ENCODE measurements at regions not wholly inside any gene's neighbourhood (a gene's known extent, or its start where the extent isn't known, plus 50 kb on each side); places are given as distances from the start of the nearest gene placed in this dataset.

- DNase-seq, result no peak
- H3K36me3 ChIP-seq, result no peaks in the 10 kb centered on the region
- H3K9me3 ChIP-seq, result no peaks in the 10 kb centered on the region
- no peak overlapping the region for H3K4me3 ChIP-seq (ENCODE audit: low read depth, low read length)
- H3K4me1 ChIP-seq, result no peaks in the 10 kb centered on the region
- TF ChIP-seq CTCF (IDR thresholded peaks at IDR 0.05; ENCODE audit: low read depth, low read length), result no peak
- H3K27me3 ChIP-seq, result no peaks in the 10 kb centered on the region
Measured at GRCh38 chr9:28758341-28758740, 1185.1 kb upstream of the C9orf72 start.

DNA sequence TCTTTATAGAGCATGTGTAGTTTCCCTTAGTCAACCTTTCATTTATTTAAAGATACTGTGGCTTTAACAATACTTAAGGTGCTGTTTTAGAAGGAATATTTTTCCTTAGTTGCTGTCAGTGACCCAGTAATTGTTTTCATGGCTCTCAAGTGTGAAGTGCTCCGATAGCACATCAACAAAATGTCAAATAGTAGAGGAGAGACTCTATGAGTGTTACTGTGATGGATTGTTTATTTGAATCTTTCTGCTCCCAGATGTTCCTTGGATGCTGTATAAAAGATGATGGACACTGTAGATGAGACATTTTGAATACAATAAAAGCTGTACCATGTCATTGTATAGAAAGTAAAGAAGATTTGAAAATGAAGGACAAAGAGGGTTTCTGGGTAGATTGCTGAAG is 1185.7 kb upstream of the C9orf72 start:
- H3K4me3 ChIP-seq (ENCODE audit: low read depth, low read length), result no peak overlapping the region
- H3K4me1 ChIP-seq, result no peaks in the 10 kb centered on the region
- TF ChIP-seq CTCF (IDR thresholded peaks at IDR 0.05; ENCODE audit: low read depth, low read length), result no peak
- no peaks in the 10 kb centered on the region for H3K9me3 ChIP-seq
- DNase-seq, result no peak
- H3K27me3 ChIP-seq, result no peaks in the 10 kb centered on the region
- no peaks in the 10 kb centered on the region for H3K36me3 ChIP-seq

- H3K36me3 ChIP-seq, result no peaks in the 10 kb centered on the region
- no peaks in the 10 kb centered on the region for H3K27me3 ChIP-seq
Measured at GRCh38 chr9:28762167-28762566, 1188.9 kb upstream of the C9orf72 start.

GRCh38 chr9:28764532-28764931 is 1191.3 kb upstream of the C9orf72 start:
- H3K36me3 ChIP-seq, result no peaks in the 10 kb centered on the region

More at GRCh38 chr9:28762167-28762566, 1188.9 kb upstream of the C9orf72 start:
- H3K9me3 ChIP-seq, result no peaks in the 10 kb centered on the region
- no peak overlapping the region for H3K4me3 ChIP-seq (ENCODE audit: low read depth, low read length)
- no peak for DNase-seq
- H3K4me1 ChIP-seq, result no peaks in the 10 kb centered on the region
- no peak for TF ChIP-seq CTCF (IDR thresholded peaks at IDR 0.05; ENCODE audit: low read depth, low read length)

GRCh38 chr9:28770226-28770625 is 1196.9 kb upstream of the C9orf72 start:
- H3K4me3 ChIP-seq (ENCODE audit: low read depth, low read length), result no peak overlapping the region
- no peak for TF ChIP-seq CTCF (IDR thresholded peaks at IDR 0.05; ENCODE audit: low read depth, low read length)
- no peaks in the 10 kb centered on the region for H3K27me3 ChIP-seq
- H3K9me3 ChIP-seq, result no peaks in the 10 kb centered on the region
- no peak for DNase-seq
- peaks cover 8% of the 10 kb centered on the region for H3K4me1 ChIP-seq
- no peaks in the 10 kb centered on the region for H3K36me3 ChIP-seq

More at GRCh38 chr9:28764532-28764931, 1191.3 kb upstream of the C9orf72 start:
- Histone ChIP-seq H3K4me3 (ENCODE audit: low read depth, low read length) (no peak overlapping the region), H3K9me3 (no peaks in the 10 kb centered on the region), H3K4me1 (no peaks in the 10 kb centered on the region), H3K27me3 (no peaks in the 10 kb centered on the region)
- no peak for TF ChIP-seq CTCF (IDR thresholded peaks at IDR 0.05; ENCODE audit: low read depth, low read length)
- no peak for DNase-seq

- Histone ChIP-seq H3K4me3 (ENCODE audit: low read depth, low read length) (no peak overlapping the region), H3K9me3 (no peaks in the 10 kb centered on the region), H3K4me1 (peaks cover 8% of the 10 kb centered on the region), H3K36me3 (no peaks in the 10 kb centered on the region), H3K27me3 (no peaks in the 10 kb centered on the region)
- no peak for TF ChIP-seq CTCF (IDR thresholded peaks at IDR 0.05; ENCODE audit: low read depth, low read length)
- DNase-seq, result no peak
Measured at GRCh38 chr9:28770827-28771226, 1197.5 kb upstream of the C9orf72 start.
